HFFc6 (cell line): ENCODE measurements at regions not wholly inside any gene's neighbourhood (a gene's known extent, or its start where the extent isn't known, plus 50 kb on each side); places are given as distances from the start of the nearest gene placed in this dataset.

Source experiments
- DNase-seq: peaks from one replicate; pipeline ENCODE4 v3.0.0-alpha.2; 2018
- H3K27ac Mint-ChIP-seq: 2 replicates; pipeline ENCODE4 v1.8.0; 2020; ENCODE audit warnings: mild to moderate bottlenecking, mixed read lengths
- H3K27me3 Mint-ChIP-seq: 2 replicates; pipeline ENCODE4 v1.8.0; 2021; ENCODE audit warnings: mild to moderate bottlenecking, moderate library complexity, mixed read lengths; ENCODE audit not compliant: insufficient read depth
- H3K36me3 Mint-ChIP-seq: 2 replicates; pipeline ENCODE4 v1.8.0; 2021; ENCODE audit warnings: low read depth, mixed read lengths
- H3K4me1 Mint-ChIP-seq: 2 replicates; pipeline ENCODE4 v1.8.0; 2020; ENCODE audit warnings: low read depth, mixed read lengths
- H3K4me3 Mint-ChIP-seq: 2 replicates; pipeline ENCODE4 v1.8.0; 2020; ENCODE audit warnings: mild to moderate bottlenecking, moderate library complexity, mixed read lengths
- H3K9me3 Mint-ChIP-seq: 2 replicates; pipeline ENCODE4 v1.8.0; 2020; ENCODE audit warnings: mild to moderate bottlenecking, mixed read lengths
- CTCF ChIP-seq: fragments of 200-600 bp; sonication (generic); IDR thresholded peaks from 2 replicates; pipeline ENCODE4 v1.5.0; 2021; ENCODE audit warnings: antibody characterized with exemption, mild to moderate bottlenecking

GRCh38 chr10:111392910-111393309 is 316.1 kb downstream of the ADRA2A start:
- DNase-seq: no peak
- Mint-ChIP-seq H3K27me3 (no peaks in the 10 kb centered on the region), H3K36me3 (peaks cover 7% of the 10 kb centered on the region; the same call in 1 of the 2 replicates), H3K9me3 (peaks cover 62% of the 10 kb centered on the region), H3K4me3 (no peak overlapping the region), H3K27ac (no peak overlapping the region), H3K4me1 (no peaks in the 10 kb centered on the region)
- no peak for TF ChIP-seq CTCF

GRCh38 chr10:111410740-111411139 is 333.9 kb downstream of the ADRA2A start:
- no peak for TF ChIP-seq CTCF
- H3K36me3 Mint-ChIP-seq: no peaks in the 10 kb centered on the region
- no peak overlapping the region for H3K27ac Mint-ChIP-seq
- no peaks in the 10 kb centered on the region for H3K4me1 Mint-ChIP-seq
- peaks cover 50% of the 10 kb centered on the region for H3K9me3 Mint-ChIP-seq
- no peak overlapping the region for H3K4me3 Mint-ChIP-seq
- H3K27me3 Mint-ChIP-seq: no peaks in the 10 kb centered on the region; the same call in 1 of the 2 replicates
- no peak for DNase-seq

GRCh38 chr10:111425459-111425858 is 348.6 kb downstream of the ADRA2A start:
- Mint-ChIP-seq H3K4me1 (no peaks in the 10 kb centered on the region), H3K27ac (no peak overlapping the region), H3K36me3 (no peaks in the 10 kb centered on the region), H3K9me3 (peaks cover 38% of the 10 kb centered on the region), H3K27me3 (no peaks in the 10 kb centered on the region), H3K4me3 (no peak overlapping the region)
- TF ChIP-seq CTCF: no peak
- no peak for DNase-seq

GRCh38 chr10:111429288-111430028 is 352.6 kb downstream of the ADRA2A start:
- peaks cover 34% of the 10 kb centered on the region for H3K9me3 Mint-ChIP-seq
- H3K36me3 Mint-ChIP-seq: no peaks in the 10 kb centered on the region
- TF ChIP-seq CTCF: no peak
- DNase-seq: no peak
- H3K4me1 Mint-ChIP-seq: no peaks in the 10 kb centered on the region
- no peak overlapping the region for H3K27ac Mint-ChIP-seq
- H3K4me3 Mint-ChIP-seq: no peak overlapping the region
- H3K27me3 Mint-ChIP-seq: 0 out of 2 replicates have a peak, but pooled peaks cover 2% of the 10 kb centered on the region

GRCh38 chr10:111430070-111430469 is 353.2 kb downstream of the ADRA2A start:
- no peaks in the 10 kb centered on the region for H3K4me1 Mint-ChIP-seq
- H3K4me3 Mint-ChIP-seq: no peak overlapping the region
- no peak for TF ChIP-seq CTCF
- no peak for DNase-seq
- H3K36me3 Mint-ChIP-seq: no peaks in the 10 kb centered on the region
- H3K9me3 Mint-ChIP-seq: peaks cover 35% of the 10 kb centered on the region
- H3K27me3 Mint-ChIP-seq: 0 out of 2 replicates have a peak, but pooled peaks cover 2% of the 10 kb centered on the region
- no peak overlapping the region for H3K27ac Mint-ChIP-seq
